Activated CD4-positive, alpha-beta T cell treated with anti-CD3 and anti-CD28 coated beads for 4 hours (primary cell): ENCODE measurements at regions not wholly inside any gene's neighbourhood (a gene's known extent, or its start where the extent isn't known, plus 50 kb on each side); places are given as distances from the start of the nearest gene placed in this dataset.
"Not testable (repeated sequence)": the region's sequence is repeated elsewhere in the genome, so short reads cannot be mapped to it uniquely, and the experiment has no call there.

Experiments
- DNase-seq, 2 donors: peaks; one replicate each; pipeline ENCODE4 v3.0.0-alpha.2; 2020

DNA sequence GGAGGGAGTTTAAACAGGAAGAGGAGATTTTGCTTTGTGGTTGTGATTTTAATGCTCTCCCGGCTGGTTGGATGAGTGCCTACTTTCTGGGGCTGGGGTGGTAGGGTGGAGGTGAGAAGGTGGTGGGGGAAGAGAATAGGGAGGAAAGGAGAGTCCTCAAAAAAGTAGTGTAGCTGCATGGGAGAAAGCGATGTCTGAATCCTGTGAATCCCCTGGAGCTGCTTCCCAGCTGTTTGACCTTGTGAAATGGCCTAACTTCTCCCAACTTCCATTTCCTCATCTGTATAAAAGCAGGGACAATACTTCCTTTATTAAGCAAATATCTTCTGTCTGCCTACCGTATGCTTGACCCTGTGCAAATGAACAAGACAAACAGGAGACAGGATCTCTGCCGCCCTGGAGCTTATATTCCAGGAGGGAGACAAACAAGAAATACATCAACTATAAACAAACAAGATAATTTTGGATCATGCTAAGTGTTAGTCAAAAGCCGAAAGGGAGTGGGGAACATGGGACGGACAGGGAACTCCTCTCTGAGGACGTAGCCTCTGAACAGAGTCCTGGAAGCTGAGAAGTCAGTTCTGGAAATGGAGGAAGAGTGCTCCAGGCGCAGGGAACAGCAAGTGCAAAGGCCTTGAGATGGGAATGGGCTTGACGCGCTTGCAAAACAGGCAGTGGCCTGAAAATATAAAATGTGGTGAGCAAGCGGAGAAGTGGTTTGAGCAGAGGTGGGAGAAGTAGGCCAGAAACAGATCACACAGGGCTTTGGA, 103.5 kb downstream of the SPRY4 start:
- DNase-seq = no peak

DNA sequence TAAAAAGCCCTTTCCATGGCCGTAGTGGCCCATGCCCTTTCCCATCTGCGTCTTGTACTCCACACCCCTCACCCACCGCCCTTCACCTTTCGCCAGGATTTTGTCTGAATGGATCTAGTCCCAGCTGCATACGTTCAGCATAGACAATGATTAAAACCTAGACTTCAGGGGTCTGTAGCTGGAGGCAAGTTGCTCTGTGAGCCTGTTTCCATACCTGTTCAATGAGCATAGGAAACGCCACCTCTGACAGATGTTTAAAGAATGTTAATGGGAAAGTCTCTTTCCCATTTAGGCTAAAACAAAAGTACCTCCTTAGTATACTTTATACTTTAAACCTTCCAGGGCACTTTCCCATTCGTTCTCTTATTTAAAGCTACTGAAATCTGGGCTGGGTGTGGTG, 105.7 kb downstream of the SPRY4 start:
- no peak for DNase-seq

DNA sequence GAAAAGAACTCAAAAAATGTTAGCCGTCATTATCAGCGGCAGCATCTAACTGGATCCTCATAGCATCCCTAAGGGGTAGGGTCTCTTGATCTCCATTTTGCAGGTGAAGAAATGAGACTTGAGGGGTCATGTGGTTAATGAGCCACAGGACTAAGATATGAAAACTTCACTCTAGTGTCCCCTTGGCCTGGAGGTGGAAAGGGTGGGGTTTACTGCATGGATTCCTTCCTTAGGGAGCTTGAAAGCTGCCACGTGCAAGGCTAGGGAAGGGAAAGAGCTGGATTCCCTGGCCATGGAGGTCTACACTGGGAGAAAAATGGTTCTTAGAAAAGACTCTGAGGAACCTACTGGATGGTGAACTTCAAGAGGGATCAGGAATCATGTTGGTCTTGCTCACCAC, 107.9 kb downstream of the SPRY4 start:
- DNase-seq = no peak

DNA sequence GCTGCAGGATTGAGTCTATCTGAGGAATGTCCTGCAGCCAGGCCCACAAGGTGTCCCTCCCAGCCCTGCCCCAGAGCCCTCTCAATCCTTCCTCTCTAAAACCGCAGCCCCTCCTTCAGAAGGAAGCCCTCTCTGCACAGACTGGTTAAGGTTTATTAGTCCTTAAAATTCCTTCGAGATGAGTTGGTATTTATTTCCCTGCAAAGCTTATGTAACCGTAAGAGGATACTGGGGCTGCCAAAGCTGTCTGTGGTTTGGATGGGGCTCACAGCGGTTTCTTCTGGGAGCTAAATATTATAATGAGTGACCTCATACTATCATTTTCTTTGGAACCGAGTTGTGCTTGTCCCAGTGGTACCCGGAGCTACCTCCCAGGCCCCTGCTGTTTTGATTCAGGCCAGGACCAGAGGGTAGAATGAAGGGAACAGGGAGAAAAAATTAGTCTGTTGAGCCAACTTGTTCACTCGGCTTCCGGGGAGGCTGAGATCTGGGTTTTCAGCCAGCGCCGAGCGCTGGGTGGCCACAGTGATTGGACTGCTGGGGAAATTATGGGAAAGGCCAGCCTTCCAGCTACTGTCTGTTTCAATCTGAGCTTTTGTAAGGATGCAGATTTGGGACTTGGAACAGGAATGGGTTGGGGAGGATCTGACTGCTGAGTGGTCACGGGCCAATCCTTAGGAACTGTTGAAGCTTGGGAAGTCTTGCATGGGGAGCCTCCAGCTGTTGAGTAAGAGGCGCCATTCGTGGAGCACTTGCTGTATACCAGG, 107.5 kb downstream of the NDFIP1 start:
- DNase-seq = no peak

DNA sequence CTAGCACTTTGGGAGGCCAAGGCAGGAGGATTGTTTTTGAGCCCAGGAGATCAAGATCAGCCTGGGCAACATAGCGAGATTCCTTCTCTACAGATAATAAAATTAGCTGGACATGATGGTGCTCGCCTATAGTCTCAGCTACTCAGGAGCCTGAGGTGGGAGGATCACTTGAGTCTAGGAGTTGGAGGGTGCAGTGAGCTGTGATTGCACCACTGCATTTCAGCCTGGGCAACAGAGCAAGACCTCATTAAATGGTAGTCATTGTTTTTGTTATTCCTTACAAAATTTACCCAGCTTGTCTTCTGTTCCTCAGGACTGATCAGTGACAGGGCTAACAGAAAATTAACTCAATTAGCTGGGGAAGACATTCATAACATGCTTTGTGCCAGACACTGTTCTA, 104.5 kb downstream of the NDFIP1 start:
- DNase-seq = no peak

DNA sequence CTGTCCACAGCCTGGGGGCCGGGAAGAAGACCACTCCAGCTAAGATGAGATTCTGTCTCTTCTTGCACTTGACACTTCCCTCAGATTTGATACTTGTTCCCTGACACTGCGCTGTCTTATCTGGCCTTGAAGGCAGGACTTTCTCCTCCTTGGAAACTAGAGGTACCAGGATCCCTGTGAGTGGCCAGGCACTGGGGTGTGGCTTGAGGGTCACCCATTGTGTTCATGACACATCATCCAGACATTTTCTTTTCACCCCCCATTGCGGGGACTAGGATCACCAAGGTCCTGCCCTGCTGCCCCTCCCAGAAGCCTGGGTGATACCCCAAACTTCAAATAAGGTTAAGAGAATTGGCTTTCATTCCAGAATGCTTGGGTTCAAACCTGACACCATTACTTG, 103.3 kb downstream of the NDFIP1 start:
- DNase-seq = no peak

DNA sequence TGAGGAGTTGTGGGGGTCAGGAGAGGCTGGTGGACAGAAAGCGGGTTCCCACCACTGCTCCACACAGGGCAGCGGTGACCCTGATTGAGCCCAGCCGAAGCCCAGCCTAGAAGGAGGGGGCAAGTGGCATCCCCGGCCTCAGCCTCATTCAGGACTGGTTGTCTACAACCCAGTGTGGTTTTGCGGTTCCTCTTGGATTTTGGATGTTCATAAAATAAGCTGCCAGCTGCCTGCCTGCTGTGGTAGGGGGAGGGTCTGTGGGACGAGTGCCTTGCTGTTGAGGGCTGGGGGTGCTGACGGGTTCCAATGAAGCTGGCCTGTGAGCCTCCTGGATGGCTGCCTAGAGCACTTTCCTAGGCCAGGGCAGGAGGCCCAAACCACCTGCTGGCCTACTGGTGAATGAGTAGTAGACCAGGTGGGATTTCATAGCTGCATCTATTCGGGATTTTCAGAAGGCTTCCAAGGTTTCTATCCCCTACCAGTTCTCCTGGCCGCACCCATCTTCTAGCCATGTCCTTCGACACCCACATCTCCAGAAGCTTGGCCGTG, 102.4 kb downstream of the NDFIP1 start:
- no peak for DNase-seq

DNA sequence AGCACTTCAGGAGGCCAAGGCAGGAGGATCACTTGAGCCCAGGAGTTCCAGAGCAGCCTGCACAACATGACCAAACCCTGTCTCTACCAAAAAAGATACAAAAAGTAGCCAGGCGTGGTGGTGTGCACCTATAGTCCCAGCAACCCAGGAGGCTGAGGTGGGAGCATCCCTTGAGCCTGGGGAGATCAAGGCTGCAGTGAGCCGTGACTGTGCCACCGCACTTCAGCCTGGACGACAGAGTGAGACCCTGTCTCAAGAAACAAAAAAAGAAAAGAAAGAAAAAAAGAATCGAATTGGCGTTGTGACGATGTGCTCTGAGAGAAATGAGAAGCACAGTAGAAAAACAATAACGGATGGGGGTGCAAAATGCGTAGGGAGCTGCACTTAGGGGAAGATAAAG, 101.4 kb downstream of the NDFIP1 start:
- no peak for DNase-seq

DNA sequence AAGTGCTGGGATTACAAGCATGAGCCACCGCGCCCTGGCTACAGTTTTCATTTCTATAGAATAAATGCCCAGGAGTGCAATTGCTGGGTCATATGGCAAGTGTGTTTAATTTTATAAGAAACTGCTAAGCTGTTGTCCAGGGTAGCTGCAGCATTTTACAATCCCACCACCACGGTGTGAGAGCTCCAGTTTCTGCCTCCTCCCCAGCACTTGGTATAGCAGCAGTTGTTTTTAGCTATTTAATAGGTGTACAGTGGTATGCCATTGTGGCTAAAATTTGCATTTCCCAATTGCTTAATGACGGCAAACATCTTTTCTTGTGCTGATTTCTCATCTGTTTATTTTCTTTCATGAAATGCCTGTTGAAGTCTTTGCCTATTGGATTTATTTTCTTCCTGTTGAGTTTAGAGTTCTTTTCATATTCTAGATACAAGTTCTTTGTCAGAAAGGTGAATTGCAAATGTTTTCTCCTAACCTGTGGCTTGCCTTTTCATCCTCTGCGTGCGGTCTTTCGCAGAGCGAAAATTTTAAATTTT, 100.3 kb downstream of the NDFIP1 start:
- DNase-seq = no peak

DNA sequence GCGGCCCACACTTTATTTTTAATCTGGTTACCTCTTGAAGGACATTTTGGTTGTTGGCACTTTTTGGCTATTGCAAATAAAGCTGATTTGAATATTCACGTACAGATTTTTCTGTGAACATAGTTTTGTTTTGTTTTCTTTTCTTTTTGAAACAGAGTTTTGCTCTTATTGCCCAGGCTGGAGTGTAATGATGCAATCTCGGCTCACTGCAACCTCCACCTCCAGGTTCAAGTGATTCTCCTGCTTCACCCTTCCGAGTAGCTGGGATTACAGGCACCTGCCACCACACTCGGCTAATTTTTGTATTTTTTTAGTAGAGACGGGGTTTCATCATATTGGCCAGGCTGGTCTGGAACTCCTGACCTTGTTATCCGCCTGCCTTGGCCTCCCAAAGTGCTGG, 99.7 kb downstream of the NDFIP1 start:
- DNase-seq = not testable (repeated sequence)

DNA sequence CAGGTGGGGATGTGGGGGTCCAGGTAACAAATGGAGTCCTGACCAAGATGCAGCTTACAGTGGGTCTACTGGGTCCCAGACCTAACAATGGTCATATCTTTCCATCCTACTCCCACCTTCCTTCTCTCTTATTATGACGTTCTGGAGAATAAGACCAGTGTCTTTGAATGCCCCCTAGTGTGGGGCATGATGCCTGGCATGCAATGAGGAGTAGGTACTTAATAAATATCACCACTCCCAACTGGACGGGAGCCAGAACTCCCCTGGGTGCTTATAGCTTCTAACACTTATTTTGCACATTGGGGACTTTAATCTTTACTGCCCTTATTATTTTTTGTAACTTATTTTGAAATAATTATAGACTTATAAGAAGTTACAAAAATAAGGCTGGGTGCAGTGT, 98.2 kb downstream of the NDFIP1 start:
- DNase-seq = no peak

DNA sequence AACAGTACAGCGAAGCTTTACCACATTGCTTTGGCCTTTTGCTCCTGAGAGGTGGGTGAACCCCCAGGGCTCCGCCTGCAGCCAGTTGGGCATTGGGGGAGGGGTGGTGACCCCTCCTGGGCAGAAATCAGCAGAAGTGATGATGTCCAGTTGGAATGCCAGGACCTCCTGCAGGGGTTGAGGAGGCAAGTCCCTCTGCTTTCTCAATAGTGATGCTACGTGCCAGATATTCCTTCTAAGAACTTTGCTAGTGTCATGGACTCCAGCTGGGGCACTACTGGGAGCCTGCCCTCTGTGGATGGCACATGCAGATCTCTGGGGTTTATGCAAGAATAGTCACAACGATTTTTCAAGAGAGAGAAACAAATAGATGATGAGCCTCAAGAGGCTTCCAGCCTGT, 95.6 kb downstream of the NDFIP1 start:
- no peak for DNase-seq
